Right lobe of liver (tissue), 4 donors: ENCODE measurements at regions not wholly inside any gene's neighbourhood (a gene's known extent, or its start where the extent isn't known, plus 50 kb on each side); places are given as distances from the start of the nearest gene placed in this dataset.

Experiments used
- CTCF ChIP-seq, 4 donors: fragments of 200-600 bp in 3 of 4; fragments of 450-650 bp in 1 of 4; IDR thresholded peaks; one replicate each; pipeline versions ENCODE4 v1.5.1 to v1.8.0; 2016 to 2022; ENCODE audit warnings: antibody characterized with exemption in 4 of 4, mild to moderate bottlenecking in 2 of 4
- POLR2A ChIP-seq: fragments of 450-650 bp; IDR thresholded peaks from one replicate; pipeline ENCODE4 v1.6.1; 2017; ENCODE audit warnings: antibody characterized with exemption, mild to moderate bottlenecking
- donor health status: DM: no; HTN: no; CAD: no.
- donor health status: DM: no; HTN: no; CAD: no.
- donor health status: DM: no; HTN: yes; CAD: no.

GRCh38 chr4:11323771-11324170 is 104.9 kb downstream of the HS3ST1 start:
- TF ChIP-seq CTCF (IDR thresholded peaks at IDR 0.05) (no peak), POLR2A (no peak)
